Naive thymus-derived CD8-positive, alpha-beta T cell (primary cell): ENCODE measurements at regions not wholly inside any gene's neighbourhood (a gene's known extent, or its start where the extent isn't known, plus 50 kb on each side); places are given as distances from the start of the nearest gene placed in this dataset.
"Not testable (repeated sequence)": the region's sequence is repeated elsewhere in the genome, so short reads cannot be mapped to it uniquely, and the experiment has no call there.

ENCODE experiments used
- ATAC-seq, 2 donors: fragments of 150-1000 bp; cut with Tn5 transposase in 1 of 2; sonication (Bioruptor Pico), chemical (Tn5 transposase) in 1 of 2; 1 replicate in 1 of 2; 2 replicates in 1 of 2; pipeline ENCODE4 v1.10.0; 2021; ENCODE audit warnings: mild to moderate bottlenecking in 2 of 2, moderate library complexity in 2 of 2
- POLR2A ChIA-PET: fragments of 350-600 bp; sonication (Branson Sonifier 250); formaldehyde crosslinking; loops from one replicate; lab custom pipeline; 2021; ENCODE audit warnings: antibody characterized with exemption; lab: Charles Lee
- DNase-seq, 10 donors: peaks; one replicate each; pipeline versions ENCODE4 v3.0.0 to v3.0.0-alpha.2; 2020 to 2022
- H3K27ac Mint-ChIP-seq, 10 donors: one replicate each; pipeline ENCODE4 v1.8.0; 2020 to 2022; ENCODE audit warnings: mild to moderate bottlenecking in 10 of 10, mixed read lengths in 10 of 10, moderate library complexity in 4 of 10, inconsistent platforms in 1 of 10
- H3K27me3 Mint-ChIP-seq, 5 donors: one replicate each; pipeline ENCODE4 v1.8.0; 2021 to 2022; ENCODE audit warnings: mixed read lengths in 5 of 5
- H3K36me3 Mint-ChIP-seq, 3 donors: one replicate each; pipeline ENCODE4 v1.8.0; 2020 to 2022; ENCODE audit warnings: mixed read lengths in 3 of 3, mild to moderate bottlenecking in 2 of 3, inconsistent platforms in 1 of 3
- H3K4me1 Mint-ChIP-seq, 4 donors: one replicate each; pipeline ENCODE4 v1.8.0; 2021 to 2022; ENCODE audit warnings: mixed read lengths in 4 of 4
- H3K4me3 Mint-ChIP-seq, 10 donors: one replicate each; pipeline ENCODE4 v1.8.0; 2020 to 2022; ENCODE audit warnings: mild to moderate bottlenecking in 10 of 10, mixed read lengths in 10 of 10, moderate library complexity in 6 of 10, inconsistent platforms in 1 of 10
- H3K9me3 Mint-ChIP-seq, 9 donors: one replicate each; pipeline ENCODE4 v1.8.0; 2020 to 2022; ENCODE audit warnings: mixed read lengths in 9 of 9, mild to moderate bottlenecking in 3 of 9, inconsistent platforms in 1 of 9, moderate library complexity in 1 of 9

DNA sequence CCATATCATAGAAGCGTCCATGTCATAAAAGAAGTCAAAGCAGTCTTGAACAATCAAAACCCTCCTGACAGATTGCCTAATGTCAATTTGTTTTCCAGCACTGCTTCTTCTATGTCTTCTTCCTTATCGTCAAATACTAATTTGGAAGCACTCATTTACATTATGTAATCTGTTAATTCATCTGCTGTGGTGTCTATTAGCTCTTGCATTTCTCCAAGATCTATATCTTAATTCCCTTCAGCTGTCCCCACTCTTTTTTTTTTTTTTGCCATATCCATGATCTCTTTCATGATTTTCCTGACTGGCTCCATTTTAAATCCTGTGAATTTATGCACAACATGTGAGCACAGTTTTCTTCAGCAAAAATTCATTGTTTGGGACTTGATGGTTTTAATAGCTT is 560.5 kb upstream of the ARPP21 start:
- Mint-ChIP-seq H3K27me3 (peaks cover 0 to 2% (median 0%) of the 10 kb centered on the region in 5 donors), H3K27ac (no peak overlapping the region), H3K36me3 (no peaks in the 10 kb centered on the region), H3K4me1 (no peaks in the 10 kb centered on the region), H3K4me3 (no peak overlapping the region), H3K9me3 (peaks cover 0 to 3% (median 0%) of the 10 kb centered on the region in 9 donors)
- POLR2A ChIA-PET: no interaction called here
- ATAC-seq (no peak), DNase-seq (no peak)

DNA sequence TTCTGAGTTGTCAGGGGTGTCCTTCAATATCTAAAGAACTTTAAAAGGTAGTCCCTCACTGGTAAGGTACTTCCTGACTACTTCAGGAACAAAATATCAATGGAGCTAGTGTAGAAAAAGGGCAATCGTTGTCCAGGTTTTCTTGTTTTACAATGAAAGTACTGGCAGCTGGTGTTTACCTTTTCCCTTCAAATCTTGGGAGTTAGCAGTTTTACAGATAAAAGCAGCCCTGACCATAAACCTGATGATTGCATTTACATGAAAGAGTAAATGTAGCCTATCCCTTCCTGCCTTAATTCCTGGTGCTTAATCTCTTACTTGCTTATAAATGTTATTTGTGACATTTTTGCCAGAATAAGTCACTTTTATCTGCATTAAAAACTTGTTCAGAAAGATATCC is 559.9 kb upstream of the ARPP21 start:
- no peak overlapping the region for H3K27ac Mint-ChIP-seq
- peaks cover 0 to 2% (median 0%) of the 10 kb centered on the region in 5 donors for H3K27me3 Mint-ChIP-seq
- H3K36me3 Mint-ChIP-seq: no peaks in the 10 kb centered on the region
- H3K9me3 Mint-ChIP-seq: peaks cover 0 to 3% (median 0%) of the 10 kb centered on the region in 9 donors
- DNase-seq: no peak
- POLR2A ChIA-PET: no interaction called here
- ATAC-seq: no peak
- H3K4me3 Mint-ChIP-seq: no peak overlapping the region
- H3K4me1 Mint-ChIP-seq: no peaks in the 10 kb centered on the region

DNA sequence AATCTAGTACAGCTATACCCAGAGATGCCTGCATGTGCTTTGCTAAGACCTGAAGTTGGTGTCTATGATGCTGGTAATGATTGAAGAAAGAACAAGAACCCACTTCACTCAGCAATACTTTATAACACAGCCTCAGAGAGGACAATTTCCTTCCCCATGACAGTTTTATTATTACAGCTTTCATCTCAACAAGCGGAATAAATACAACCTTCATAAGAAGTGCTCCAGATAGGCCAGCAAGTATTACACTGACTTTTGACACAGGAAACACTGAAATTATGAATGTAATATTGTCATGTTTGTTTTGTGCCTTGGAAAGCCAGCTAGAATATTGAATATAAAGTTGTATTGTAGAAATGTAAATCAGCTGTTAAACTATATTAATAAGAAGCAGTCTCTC is 557.4 kb upstream of the ARPP21 start:
- POLR2A ChIA-PET: no interaction called here
- no peak overlapping the region for H3K27ac Mint-ChIP-seq
- H3K4me1 Mint-ChIP-seq: no peaks in the 10 kb centered on the region
- H3K27me3 Mint-ChIP-seq: peaks cover 0 to 2% (median 0%) of the 10 kb centered on the region in 5 donors
- DNase-seq (no peak), ATAC-seq (no peak)
- H3K9me3 Mint-ChIP-seq: peaks cover 0 to 10% (median 0%) of the 10 kb centered on the region in 9 donors
- no peaks in the 10 kb centered on the region for H3K36me3 Mint-ChIP-seq
- no peak overlapping the region for H3K4me3 Mint-ChIP-seq

DNA sequence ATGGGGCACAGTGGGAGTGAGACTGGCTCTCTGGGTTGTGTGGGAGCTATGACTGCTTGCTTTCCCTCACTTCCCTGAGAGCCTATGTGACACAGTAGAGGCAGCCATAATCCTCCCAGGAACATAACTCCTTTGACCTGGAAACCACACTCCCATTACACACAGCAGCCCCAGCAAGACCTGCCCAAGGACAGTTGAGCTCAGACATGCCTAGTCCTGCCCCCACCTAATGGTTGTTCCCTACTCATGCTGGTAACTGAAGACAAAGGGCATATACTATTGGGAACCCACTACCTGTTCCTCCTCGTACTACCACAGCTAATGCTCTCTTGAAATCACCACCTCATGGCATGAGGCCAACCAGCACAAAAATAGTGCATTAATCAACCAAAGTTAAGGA is 550.4 kb upstream of the ARPP21 start:
- peaks cover 13 to 43% (median 26%) of the 10 kb centered on the region in 9 donors for H3K9me3 Mint-ChIP-seq
- H3K4me3 Mint-ChIP-seq: no peak overlapping the region
- POLR2A ChIA-PET: no interaction called here
- no peak for ATAC-seq
- no peak overlapping the region for H3K27ac Mint-ChIP-seq
- H3K36me3 Mint-ChIP-seq: peaks cover 0 to 12% (median 6%) of the 10 kb centered on the region in 3 donors
- H3K4me1 Mint-ChIP-seq: no peaks in the 10 kb centered on the region
- no peak for DNase-seq
- H3K27me3 Mint-ChIP-seq: no peaks in the 10 kb centered on the region

DNA sequence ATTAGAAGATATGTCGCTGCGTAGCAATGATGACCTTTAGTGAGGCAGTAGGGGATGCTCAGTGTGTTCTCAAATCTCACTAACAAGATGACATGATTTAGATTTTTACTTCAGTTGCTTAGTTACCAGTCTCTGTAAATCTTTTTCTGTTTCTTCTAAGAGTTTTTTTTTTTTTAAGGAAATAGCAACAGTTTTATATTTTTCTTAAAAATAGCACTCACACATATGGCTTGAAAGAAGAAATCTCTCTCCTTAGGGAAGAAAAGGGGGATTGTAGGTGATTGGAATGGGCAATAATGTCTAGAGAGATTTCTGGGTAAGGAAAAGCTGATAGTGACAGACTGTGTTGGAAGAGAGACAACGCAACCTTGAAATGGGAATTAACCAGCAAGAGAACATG is 524.6 kb upstream of the ARPP21 start:
- Mint-ChIP-seq H3K27ac (no peak overlapping the region), H3K36me3 (no peaks in the 10 kb centered on the region), H3K27me3 (no peaks in the 10 kb centered on the region), H3K4me3 (no peak overlapping the region), H3K4me1 (no peaks in the 10 kb centered on the region), H3K9me3 (peaks cover 0 to 17% (median 3%) of the 10 kb centered on the region in 9 donors)
- POLR2A ChIA-PET: no interaction called here
- DNase-seq: no peak
- ATAC-seq: no peak

DNA sequence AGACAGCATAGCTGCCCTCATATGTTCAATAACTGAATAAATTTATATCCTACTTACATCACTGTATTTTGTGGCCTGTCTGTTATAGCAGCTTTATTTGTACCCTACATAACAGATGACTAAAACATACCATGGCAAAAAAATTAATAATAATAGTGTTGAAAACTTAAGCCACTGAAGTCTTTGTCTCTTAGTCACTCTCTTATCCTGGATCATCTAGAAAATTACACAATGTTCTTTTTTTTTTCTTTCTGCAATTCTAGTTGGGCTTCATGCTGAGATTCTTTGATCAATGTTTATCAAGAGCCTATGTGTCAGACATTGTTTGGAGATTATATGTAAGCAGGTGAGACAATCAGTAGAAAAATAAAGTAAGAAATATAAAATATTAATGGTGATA is 519.3 kb upstream of the ARPP21 start:
- H3K27ac Mint-ChIP-seq: no peak overlapping the region
- POLR2A ChIA-PET: no interaction called here
- no peak for ATAC-seq

DNA sequence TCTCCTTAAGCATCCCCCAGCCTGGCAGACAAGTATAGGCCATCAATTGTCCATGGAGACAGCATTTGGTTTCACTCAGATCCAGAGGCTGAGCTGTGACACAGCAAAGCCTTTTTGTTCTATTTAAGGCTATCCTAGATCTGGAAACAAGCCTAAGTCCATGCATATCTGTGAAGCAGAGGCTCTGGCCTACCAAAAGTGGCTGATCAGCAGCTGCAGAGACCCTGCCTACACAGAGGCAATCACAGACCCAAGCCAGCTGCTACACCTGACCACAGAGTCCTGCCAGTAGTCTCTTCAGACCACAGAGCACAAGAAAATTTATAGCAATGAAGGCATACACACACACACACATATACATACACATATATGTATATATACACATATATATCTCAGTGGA is 501.7 kb upstream of the ARPP21 start:
- Mint-ChIP-seq H3K4me3 (no peak overlapping the region), H3K4me1 (no peaks in the 10 kb centered on the region), H3K27me3 (no peaks in the 10 kb centered on the region), H3K9me3 (peaks cover 0 to 15% (median 8%) of the 10 kb centered on the region in 9 donors), H3K27ac (no peak overlapping the region), H3K36me3 (peaks cover 0 to 5% (median 0%) of the 10 kb centered on the region in 3 donors)
- ATAC-seq (no peak), DNase-seq (no peak)
- POLR2A ChIA-PET: no interaction called here

More for the DNA sequence above, 519.3 kb upstream of the ARPP21 start:
- Mint-ChIP-seq H3K36me3 (no peaks in the 10 kb centered on the region), H3K9me3 (peaks cover 0 to 9% (median 2%) of the 10 kb centered on the region in 9 donors), H3K27me3 (no peaks in the 10 kb centered on the region), H3K4me3 (no peak overlapping the region), H3K4me1 (no peaks in the 10 kb centered on the region)
- no peak for DNase-seq

DNA sequence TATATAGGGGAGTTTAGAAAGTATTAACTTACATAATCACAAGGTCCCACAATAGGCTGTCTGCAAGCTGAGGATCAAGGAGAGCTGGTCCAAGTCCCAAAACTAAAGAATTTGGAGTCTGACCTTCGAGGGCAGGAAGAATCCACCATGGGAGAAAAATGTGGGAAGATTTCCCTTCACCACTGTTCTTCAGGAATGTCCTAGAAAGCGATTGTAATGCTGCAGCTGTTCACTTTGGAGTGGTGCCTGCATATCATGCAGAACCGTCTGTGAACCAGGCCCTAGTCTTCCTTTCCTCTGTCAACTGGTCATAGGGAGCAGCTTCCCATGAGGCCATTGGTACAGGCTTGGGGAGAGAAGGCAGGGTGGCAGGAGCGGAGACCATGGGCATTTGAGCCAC is 497.9 kb upstream of the ARPP21 start:
- H3K4me1 Mint-ChIP-seq: no peaks in the 10 kb centered on the region
- POLR2A ChIA-PET: no interaction called here
- no peak overlapping the region for H3K4me3 Mint-ChIP-seq
- ATAC-seq (no peak), DNase-seq (no peak)
- no peaks in the 10 kb centered on the region for H3K27me3 Mint-ChIP-seq
- H3K9me3 Mint-ChIP-seq: peaks cover 0 to 14% (median 4%) of the 10 kb centered on the region in 9 donors
- peaks cover 0 to 5% (median 0%) of the 10 kb centered on the region in 3 donors for H3K36me3 Mint-ChIP-seq
- no peak overlapping the region for H3K27ac Mint-ChIP-seq

DNA sequence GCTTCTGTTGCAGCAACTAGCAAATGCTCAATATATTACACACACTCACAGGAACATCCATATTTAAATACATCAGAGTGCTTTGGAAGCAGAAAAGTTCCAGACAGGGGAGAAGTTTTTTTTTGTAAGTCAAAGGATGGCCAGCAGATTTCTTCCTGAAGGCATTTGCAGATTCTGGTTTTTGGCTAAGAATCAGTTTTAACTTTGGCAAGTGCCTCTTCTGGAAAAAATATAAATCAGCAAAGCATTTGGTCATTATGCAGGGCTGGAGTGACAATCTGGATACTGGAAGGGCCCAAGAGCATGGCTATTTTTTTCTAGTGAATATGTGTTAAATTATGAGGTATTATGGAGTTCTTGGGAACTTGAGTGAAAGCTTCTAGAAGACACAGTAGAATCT is 495.3 kb upstream of the ARPP21 start:
- no peaks in the 10 kb centered on the region for H3K4me1 Mint-ChIP-seq
- POLR2A ChIA-PET: no interaction called here
- ATAC-seq (no peak), DNase-seq (no peak)
- no peaks in the 10 kb centered on the region for H3K27me3 Mint-ChIP-seq
- peaks cover 0 to 5% (median 0%) of the 10 kb centered on the region in 3 donors for H3K36me3 Mint-ChIP-seq
- no peak overlapping the region for H3K27ac Mint-ChIP-seq
- peaks cover 0 to 14% (median 7%) of the 10 kb centered on the region in 9 donors for H3K9me3 Mint-ChIP-seq
- no peak overlapping the region for H3K4me3 Mint-ChIP-seq

DNA sequence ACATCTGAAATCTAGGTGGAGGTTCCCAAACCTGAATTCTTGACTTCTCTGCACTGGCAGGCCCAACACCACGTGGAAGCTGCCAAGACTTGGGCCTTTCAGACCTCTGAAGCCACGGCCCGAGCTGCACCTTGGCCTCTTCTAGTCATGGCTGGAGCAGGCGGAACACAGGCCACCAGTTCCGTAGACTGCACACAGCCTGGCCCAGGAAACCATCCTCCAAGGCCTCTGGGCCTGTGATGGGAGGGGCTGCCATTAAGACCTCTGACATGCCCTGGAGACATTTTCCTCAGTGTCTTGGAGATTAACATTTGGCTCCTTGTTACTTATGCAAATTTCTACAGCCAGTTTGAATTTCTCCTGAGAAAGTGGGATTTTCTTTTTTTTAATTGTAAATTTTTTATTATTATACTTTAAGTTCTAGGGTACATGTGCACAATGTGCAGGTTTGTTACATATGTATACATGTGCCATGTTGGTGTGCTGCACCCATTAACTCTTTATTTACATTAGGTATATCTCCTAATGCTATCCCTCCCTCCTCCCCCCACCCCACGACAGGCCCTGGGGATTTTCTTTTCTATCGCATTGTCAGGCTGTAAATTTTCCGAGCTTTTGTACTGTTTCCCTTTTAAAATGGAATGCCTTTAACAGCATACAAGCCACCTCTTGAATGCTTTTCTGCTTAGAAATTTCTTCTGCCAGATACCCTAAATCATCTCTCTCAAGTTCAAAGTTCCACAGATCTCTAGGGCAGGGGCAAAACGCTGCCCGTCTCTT is 492.9 kb upstream of the ARPP21 start:
- H3K4me3 Mint-ChIP-seq, DNase-seq, POLR2A ChIA-PET, H3K36me3 Mint-ChIP-seq, H3K4me1 Mint-ChIP-seq, H3K27ac Mint-ChIP-seq, H3K27me3 Mint-ChIP-seq, H3K9me3 Mint-ChIP-seq: not testable (repeated sequence)
- ATAC-seq: peak in 1 of 2 donors; percentile 8

DNA sequence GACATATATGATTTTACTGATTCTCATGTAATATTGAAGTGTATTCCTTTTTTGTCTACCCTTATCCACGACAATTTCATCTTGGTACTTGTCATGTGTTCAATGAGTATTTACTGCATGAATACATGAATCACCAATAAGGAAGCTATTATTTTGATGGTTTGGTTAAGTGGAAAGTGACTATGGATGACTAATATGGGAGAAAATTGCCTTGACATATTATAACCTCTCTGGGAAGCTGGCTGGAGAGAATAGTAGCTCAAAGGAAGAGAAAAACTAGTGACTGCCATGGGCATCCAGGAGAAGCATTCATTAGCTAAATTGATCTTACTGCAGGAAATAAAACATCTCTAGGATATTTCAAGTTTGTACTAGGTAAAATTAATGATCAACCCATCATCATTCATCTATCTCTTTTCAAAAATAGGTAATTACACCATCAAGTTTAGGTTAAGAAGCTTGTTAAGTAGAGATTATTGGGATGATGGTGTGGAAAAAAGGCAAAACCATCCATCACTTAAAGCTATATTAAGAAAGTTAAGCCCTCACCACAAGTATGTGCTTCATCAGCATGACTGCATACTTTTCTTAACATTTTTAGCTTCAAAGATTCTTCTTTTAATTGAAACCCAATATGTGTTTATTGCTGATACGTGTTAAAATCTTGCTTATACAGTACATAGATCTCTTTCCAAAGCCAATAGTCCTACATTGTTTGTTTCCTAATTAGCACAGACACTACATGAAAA is 455.2 kb upstream of the ARPP21 start:
- H3K4me3 Mint-ChIP-seq: no peak overlapping the region
- no peaks in the 10 kb centered on the region for H3K27me3 Mint-ChIP-seq
- no peaks in the 10 kb centered on the region for H3K4me1 Mint-ChIP-seq
- peaks cover 11 to 38% (median 23%) of the 10 kb centered on the region in 9 donors for H3K9me3 Mint-ChIP-seq
- POLR2A ChIA-PET: no interaction called here
- no peak for ATAC-seq
- no peak for DNase-seq
- peaks cover 0 to 17% (median 3%) of the 10 kb centered on the region in 3 donors for H3K36me3 Mint-ChIP-seq
- H3K27ac Mint-ChIP-seq: no peak overlapping the region

DNA sequence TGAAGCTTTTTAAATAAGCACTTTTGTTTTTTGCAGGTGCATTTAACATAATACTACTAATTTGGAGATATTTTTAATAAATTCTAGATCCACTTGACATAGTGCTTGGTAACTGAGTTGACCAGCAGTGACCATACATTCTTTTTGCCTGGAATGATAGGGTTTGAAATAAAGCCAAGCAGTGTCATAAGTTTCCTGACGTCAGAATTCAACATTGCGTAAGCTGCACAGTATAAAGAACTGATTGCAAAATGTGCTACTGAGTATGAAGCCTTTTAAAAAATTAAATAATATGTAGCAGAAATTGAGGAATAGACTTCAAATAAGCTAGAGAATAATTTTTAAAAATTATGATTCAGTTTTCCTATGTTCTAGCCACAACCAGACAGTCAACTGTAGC is 454.6 kb upstream of the ARPP21 start:
- no peaks in the 10 kb centered on the region for H3K27me3 Mint-ChIP-seq
- ATAC-seq (no peak), DNase-seq (no peak)
- no peak overlapping the region for H3K27ac Mint-ChIP-seq
- POLR2A ChIA-PET: no interaction called here
- no peak overlapping the region for H3K4me3 Mint-ChIP-seq
- H3K4me1 Mint-ChIP-seq: no peaks in the 10 kb centered on the region
- H3K36me3 Mint-ChIP-seq: peaks cover 0 to 17% (median 3%) of the 10 kb centered on the region in 3 donors
- H3K9me3 Mint-ChIP-seq: peaks cover 11 to 38% (median 20%) of the 10 kb centered on the region in 9 donors

DNA sequence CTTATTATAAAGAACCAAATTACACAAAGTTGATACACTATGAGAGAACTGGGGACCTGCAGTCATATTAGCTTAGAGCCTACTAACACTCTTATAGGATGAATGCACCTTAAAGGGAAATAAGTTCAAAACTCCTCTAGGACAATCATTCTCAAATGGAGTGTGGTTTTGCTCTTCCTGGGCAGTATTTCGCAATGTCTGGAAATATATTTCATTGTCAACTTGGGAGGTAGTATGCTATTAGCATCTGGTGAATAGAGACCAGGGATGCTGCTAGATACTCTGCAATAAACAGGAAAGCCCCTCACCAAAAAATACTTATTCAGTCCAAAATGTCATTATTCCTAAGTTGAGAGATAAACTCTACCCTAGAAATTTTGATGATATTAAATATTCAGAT is 451.4 kb upstream of the ARPP21 start:
- ATAC-seq (no peak), DNase-seq (no peak)
- no peaks in the 10 kb centered on the region for H3K27me3 Mint-ChIP-seq
- H3K9me3 Mint-ChIP-seq: peaks cover 4 to 28% (median 8%) of the 10 kb centered on the region in 9 donors
- no peaks in the 10 kb centered on the region for H3K4me1 Mint-ChIP-seq
- peaks cover 0 to 4% (median 0%) of the 10 kb centered on the region in 3 donors for H3K36me3 Mint-ChIP-seq
- H3K27ac Mint-ChIP-seq: no peak overlapping the region
- POLR2A ChIA-PET: no interaction called here
- no peak overlapping the region for H3K4me3 Mint-ChIP-seq
